SK-N-SH (cell line): ENCODE measurements at regions not wholly inside any gene's neighbourhood (a gene's known extent, or its start where the extent isn't known, plus 50 kb on each side); places are given as distances from the start of the nearest gene placed in this dataset.

Source experiments
- CTCF ChIA-PET: fragments of 300-600, 350-600 bp; formaldehyde crosslinking; extraction: SDS; loops from one replicate; lab custom pipeline; 2021; lab: Yijun Ruan, JAX
- POLR2A ChIA-PET: fragments of 350-600 bp; sonication (Branson Sonifier 250); formaldehyde crosslinking; extraction: SDS; loops from one replicate; lab custom pipeline; 2020; ENCODE audit warnings: antibody characterized with exemption, inconsistent platforms; lab: Yijun Ruan, JAX
- DNase-seq: peaks from one replicate; pipeline ENCODE4 v3.0.0; 2012
- H2AFZ ChIP-seq: fragments of 200-600 bp; sonication (generic); 2 replicates; pipeline ENCODE4 v1.8.1; 2016; ENCODE audit warnings: antibody characterized with exemption, mild to moderate bottlenecking, low read depth
- H3F3A ChIP-seq: fragments of 200-600 bp; sonication (generic); replicated peaks from 2 replicates; pipeline ENCODE3; 2016; ENCODE audit warnings: antibody characterized with exemption, mild to moderate bottlenecking; ENCODE audit not compliant: insufficient read depth
- H3K27ac ChIP-seq, 2 experiments: fragments of 200-500 bp in 1 of 2; fragments of 200-600 bp in 1 of 2; sonication (Bioruptor generic) in 1 of 2; sonication (generic), shearing (Covaris generic) in 1 of 2; 2 replicates each; pipeline versions ENCODE4 v1.5.1 to v1.6.1; 2014 to 2016; ENCODE audit warnings: low read depth in 2 of 2, inconsistent platforms in 1 of 2, low read length in 1 of 2, mild to moderate bottlenecking in 1 of 2, mixed read lengths in 1 of 2
- H3K27me3 ChIP-seq: fragments of 200-600 bp; sonication (generic), shearing (Covaris generic); 2 replicates; pipeline ENCODE4 v1.6.1; 2016; ENCODE audit warnings: mixed run types; ENCODE audit not compliant: insufficient read depth
- H3K36me3 ChIP-seq, 2 experiments: fragments of 200-500 bp in 1 of 2; fragments of 200-600 bp in 1 of 2; sonication (Bioruptor generic) in 1 of 2; sonication (generic) in 1 of 2; replicated peaks in 1 of 2; 2 replicates each; pipeline versions ENCODE3 to v1.5.1; 2014 to 2016; ENCODE audit warnings: low read length in 1 of 2, mild to moderate bottlenecking in 1 of 2; ENCODE audit not compliant: insufficient read depth in 2 of 2, control insufficient read depth in 1 of 2
- H3K4me1 ChIP-seq, 2 experiments: fragments of 200-500 bp in 1 of 2; fragments of 200-600 bp in 1 of 2; sonication (Bioruptor generic) in 1 of 2; sonication (generic), shearing (Covaris generic) in 1 of 2; 2 replicates each; pipeline versions ENCODE4 v1.5.1 to v1.6.1; 2014 to 2016; ENCODE audit warnings: low read depth in 1 of 2, low read length in 1 of 2, mixed run types in 1 of 2; ENCODE audit not compliant: insufficient read depth in 2 of 2, control insufficient read depth in 1 of 2
- H3K4me2 ChIP-seq: fragments of 200-600 bp; sonication (generic), shearing (Covaris generic); 2 replicates; pipeline ENCODE4 v1.6.1; 2017; ENCODE audit warnings: mixed run types
- H3K4me3 ChIP-seq, 2 experiments: fragments of 200-500 bp in 1 of 2; fragments of 200-600 bp in 1 of 2; sonication (Bioruptor generic) in 1 of 2; sonication (generic), shearing (Covaris generic) in 1 of 2; 2 replicates each; pipeline versions ENCODE4 v1.5.1 to v1.8.1; 2014 to 2016; ENCODE audit warnings: low read depth in 2 of 2, inconsistent platforms in 1 of 2, low read length in 1 of 2, mild to moderate bottlenecking in 1 of 2, mixed read lengths in 1 of 2, moderate library complexity in 1 of 2
- H3K79me2 ChIP-seq: fragments of 200-600 bp; sonication (generic); 2 replicates; pipeline ENCODE4 v1.8.1; 2017; ENCODE audit warnings: mild to moderate bottlenecking; ENCODE audit not compliant: insufficient read depth
- H3K9ac ChIP-seq: fragments of 200-600 bp; sonication (generic); 2 replicates; pipeline ENCODE4 v1.6.1; 2017; ENCODE audit warnings: mixed run types
- H3K9me2 ChIP-seq: fragments of 200-600 bp; sonication (generic); 2 replicates; pipeline ENCODE4 v1.6.1; 2017; ENCODE audit warnings: mixed run types
- H3K9me3 ChIP-seq: fragments of 200-600 bp; sonication (generic); 2 replicates; pipeline ENCODE4 v1.6.1; 2017; ENCODE audit warnings: mixed run types, mild to moderate bottlenecking, moderate library complexity
- H4K20me1 ChIP-seq: fragments of 200-600 bp; sonication (generic); 2 replicates; pipeline ENCODE4 v1.6.1; 2017; ENCODE audit warnings: mild to moderate bottlenecking, mixed run types; ENCODE audit not compliant: insufficient read depth
- CHD2 ChIP-seq: fragments of 150-350 bp; IDR thresholded peaks from 2 replicates; pipeline ENCODE4 v1.6.1; 2018; ENCODE audit warnings: low read length; ENCODE audit not compliant: partially characterized antibody
- CTCF ChIP-seq: fragments of 200-600 bp; sonication (generic); IDR thresholded peaks from 2 replicates; pipeline ENCODE4 v1.6.1; 2017; ENCODE audit warnings: antibody characterized with exemption, mild to moderate bottlenecking, moderate library complexity
- ELF1 ChIP-seq: IDR thresholded peaks from 2 replicates; pipeline ENCODE4 v1.4.0; 2012
- FOXJ3 ChIP-seq: sonication (generic); formaldehyde crosslinking; IDR thresholded peaks from 2 replicates; pipeline ENCODE4 v1.5.1; 2020; ENCODE audit warnings: mild to moderate bottlenecking, missing genetic modification reagents
- FOXM1 ChIP-seq: IDR thresholded peaks from 2 replicates; pipeline ENCODE4 v1.4.0; 2012; ENCODE audit warnings: low read depth, mild to moderate bottlenecking
- JUND ChIP-seq: IDR thresholded peaks from 2 replicates; pipeline ENCODE4 v1.4.0; 2012
- MXI1 ChIP-seq: IDR thresholded peaks from 2 replicates; pipeline ENCODE4 v1.6.1; 2012; ENCODE audit warnings: mild to moderate bottlenecking, low read depth, low read length, improper control_type of control experiment
- NFIC ChIP-seq: IDR thresholded peaks from 2 replicates; pipeline ENCODE4 v1.4.0; 2012; ENCODE audit warnings: borderline replicate concordance
- NRF1 ChIP-seq: IDR thresholded peaks from 2 replicates; pipeline ENCODE4 v1.6.1; 2012; ENCODE audit warnings: low read depth, mild to moderate bottlenecking, low read length
- RCOR1 ChIP-seq: fragments of 150-350 bp; IDR thresholded peaks from 2 replicates; pipeline ENCODE4 v1.6.1; 2017; ENCODE audit warnings: antibody characterized with exemption, low read length
- SIN3A ChIP-seq: IDR thresholded peaks from 2 replicates; pipeline ENCODE4 v1.6.1; 2012; ENCODE audit warnings: low read depth, mild to moderate bottlenecking, low read length, moderate library complexity, borderline replicate concordance
- TAF1 ChIP-seq: IDR thresholded peaks from 2 replicates; pipeline ENCODE4 v1.6.1; 2012; ENCODE audit warnings: low read depth, mild to moderate bottlenecking, low read length, moderate library complexity, borderline replicate concordance
- YY1 ChIP-seq: IDR thresholded peaks from 2 replicates; pipeline ENCODE4 v1.4.0; 2012; ENCODE audit warnings: low read depth, mild to moderate bottlenecking
- ZBTB33 ChIP-seq: IDR thresholded peaks from 2 replicates; pipeline ENCODE4 v1.4.0; 2012; ENCODE audit warnings: low read depth, borderline replicate concordance
- WGBS: methylation state at CpG from one replicate; pipeline ENCODE4 v1.1.6; 2017; ENCODE audit warnings: low lambda C conversion rate; 5-methylcytosine and 5-hydroxymethylcytosine counted together

DNA sequence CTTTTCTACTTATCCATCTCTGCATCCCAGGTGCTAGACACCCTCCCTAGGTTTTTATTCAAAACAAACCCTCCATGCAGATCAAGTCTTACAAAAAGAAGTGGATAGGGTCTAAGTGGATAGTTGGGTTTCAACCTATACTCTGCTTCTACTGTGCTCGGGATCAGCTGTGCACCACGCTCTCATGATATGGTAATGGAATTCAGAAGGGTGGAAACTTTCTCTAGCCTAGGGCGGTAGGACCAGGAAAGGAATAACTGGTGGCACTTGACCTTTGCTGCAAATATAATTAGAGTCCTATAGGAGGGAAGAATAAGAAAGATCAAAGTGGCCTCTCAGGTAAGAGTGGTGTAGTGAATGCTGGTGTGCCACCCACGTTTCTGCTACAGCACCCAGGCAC lies 272.9 kb downstream of the GPD2 start:
- Histone ChIP-seq H3K9ac (no peak overlapping the region), H3K4me3 (no peak overlapping the region), H3K27me3 (no peaks in the 10 kb centered on the region; the same call in 1 of the 2 replicates), H3K36me3 (no peaks in the 10 kb centered on the region), H3F3A (no peaks in the 10 kb centered on the region), H3K9me3 (no peaks in the 10 kb centered on the region)
- no peak for TF ChIP-seq RCOR1
- no peak for TF ChIP-seq CHD2
- TF ChIP-seq, all 33 proteins: peak for 0
- Histone ChIP-seq H4K20me1 (no peaks in the 10 kb centered on the region), H3K4me2 (no peak overlapping the region), H2AFZ (no peak overlapping the region), H3K9me2 (no peaks in the 10 kb centered on the region), H3K79me2 (no peaks in the 10 kb centered on the region), H3K4me1 (no peaks in the 10 kb centered on the region), H3K27ac (no peak overlapping the region)
- no peak for DNase-seq
- 11% methylated on average over 4 of the region's 4 CpGs for WGBS
- CTCF ChIA-PET, result no interaction called here
- POLR2A ChIA-PET, result no interaction called here

- no peaks in the 10 kb centered on the region for H3F3A ChIP-seq
- no peaks in the 10 kb centered on the region for H3K36me3 ChIP-seq
- no peak overlapping the region for H2AFZ ChIP-seq
- DNase-seq, result no peak
- no peak for TF ChIP-seq NRF1
- TF ChIP-seq MXI1, result no peak
- no peak for TF ChIP-seq TAF1
- TF ChIP-seq CHD2, result no peak
- no peak for TF ChIP-seq YY1
- no peak for TF ChIP-seq ELF1
- TF ChIP-seq FOXM1, result no peak
- TF ChIP-seq FOXJ3 (CRISPR knock-in tag), result no peak
- no peak for TF ChIP-seq NFIC
- TF ChIP-seq, all 33 proteins: peak for 0
- H3K9ac ChIP-seq, result no peak overlapping the region
- H3K4me1 ChIP-seq, result no peaks in the 10 kb centered on the region
- no peaks in the 10 kb centered on the region; the same call in 1 of the 2 replicates for H3K27me3 ChIP-seq
- H4K20me1 ChIP-seq, result no peaks in the 10 kb centered on the region
- H3K9me2 ChIP-seq, result no peaks in the 10 kb centered on the region
- no peaks in the 10 kb centered on the region for H3K79me2 ChIP-seq
- POLR2A ChIA-PET, result no interaction called here
- CTCF ChIA-PET, result no interaction called here
- H3K9me3 ChIP-seq, result no peaks in the 10 kb centered on the region
- H3K4me3 ChIP-seq, result no peak overlapping the region
- no peak overlapping the region for H3K4me2 ChIP-seq
- no peak overlapping the region for H3K27ac ChIP-seq
- WGBS, result 3% methylated on average over 3 of the region's 3 CpGs
Measured at GRCh38 chr2:156719036-156719435, 282.9 kb downstream of the GPD2 start.

GRCh38 chr2:156727867-156728266 lies 291.7 kb downstream of the GPD2 start:
- no peaks in the 10 kb centered on the region for H3K36me3 ChIP-seq
- POLR2A ChIA-PET, result no interaction called here

More at GRCh38 chr2:156727867-156728266, 291.7 kb downstream of the GPD2 start:
- Histone ChIP-seq H3K27me3 (no peaks in the 10 kb centered on the region), H3K9ac (no peak overlapping the region), H3K9me2 (no peaks in the 10 kb centered on the region), H3K9me3 (no peaks in the 10 kb centered on the region), H3K4me1 (no peaks in the 10 kb centered on the region), H4K20me1 (no peaks in the 10 kb centered on the region), H3K79me2 (no peaks in the 10 kb centered on the region), H2AFZ (no peak overlapping the region), H3F3A (no peaks in the 10 kb centered on the region), H3K4me2 (no peak overlapping the region), H3K27ac (no peak overlapping the region), H3K4me3 (no peak overlapping the region)
- no peak for DNase-seq
- TF ChIP-seq CTCF, result no peak
- TF ChIP-seq ZBTB33, result no peak
- no peak for TF ChIP-seq JUND
- TF ChIP-seq SIN3A, result no peak
- CTCF ChIA-PET, result no interaction called here
